ENCODE measurements at regions not wholly inside any gene's neighbourhood (a gene's known extent, or its start where the extent isn't known, plus 50 kb on each side); places are given as distances from the start of the nearest gene placed in this dataset.
A peak's percentile ranks its signal among the peaks of the same experiment; 100 is the strongest.

GRCh38 chr10:131848296-131848695, 52.5 kb upstream of the PPP2R2D start:
- H3K4me3 ChIP-seq, result no peak overlapping the region
- peak; percentile 13 to 58 for DNase-seq
- H3K27ac ChIP-seq, result no peak overlapping the region
- no peaks in the 10 kb centered on the region for H3K4me1 ChIP-seq
- peaks cover 0 to 20% of the 10 kb centered on the region in 2 donors for H3K27me3 ChIP-seq
- intact Hi-C loops (cut with DNase I; ENCODE audit: low total_unique reads), result no loop called here
- H3K36me3 ChIP-seq, result no peaks in the 10 kb centered on the region
- H3K9me3 ChIP-seq, result no peaks in the 10 kb centered on the region
- TF ChIP-seq CTCF (IDR thresholded peaks at IDR 0.05), result no peak

GRCh38 chr10:131848741-131849590, 51.8 kb upstream of the PPP2R2D start:
- intact Hi-C loops (cut with DNase I; ENCODE audit: low total_unique reads), result no loop called here
- DNase-seq, result peak; percentile 19 to 53

GRCh38 chr10:131849591-131850382, 51.0 kb upstream of the PPP2R2D start:
- H3K27ac ChIP-seq, result no peak overlapping the region
- peaks cover 0 to 22% of the 10 kb centered on the region in 2 donors for H3K27me3 ChIP-seq
- intact Hi-C loops (cut with DNase I; ENCODE audit: low total_unique reads), result no loop called here
- no peaks in the 10 kb centered on the region for H3K36me3 ChIP-seq
- DNase-seq, result peak; percentile 14 to 42
- H3K4me3 ChIP-seq, result no peak overlapping the region
- H3K9me3 ChIP-seq, result no peaks in the 10 kb centered on the region
- TF ChIP-seq CTCF (IDR thresholded peaks at IDR 0.05), result no peak
- no peaks in the 10 kb centered on the region for H3K4me1 ChIP-seq

More at GRCh38 chr10:131848741-131849590, 51.8 kb upstream of the PPP2R2D start:
- Histone ChIP-seq H3K27ac (no peak overlapping the region), H3K4me1 (no peaks in the 10 kb centered on the region), H3K36me3 (no peaks in the 10 kb centered on the region), H3K9me3 (no peaks in the 10 kb centered on the region), H3K4me3 (no peak overlapping the region), H3K27me3 (peaks cover 0 to 22% of the 10 kb centered on the region in 2 donors)
- no peak for TF ChIP-seq CTCF (IDR thresholded peaks at IDR 0.05)

- TF ChIP-seq CTCF (IDR thresholded peaks at IDR 0.05), result no peak
- Histone ChIP-seq H3K27ac (no peak overlapping the region), H3K36me3 (no peaks in the 10 kb centered on the region), H3K4me3 (no peak overlapping the region), H3K9me3 (no peaks in the 10 kb centered on the region), H3K27me3 (peaks cover 0 to 28% of the 10 kb centered on the region in 2 donors), H3K4me1 (no peaks in the 10 kb centered on the region)
- intact Hi-C loops (cut with DNase I; ENCODE audit: low total_unique reads), result no loop called here
- DNase-seq, result no peak
Measured at GRCh38 chr10:131850383-131850870, 50.4 kb upstream of the PPP2R2D start.

All from tibial artery (tissue), 4 donors.